ENCODE measurements at regions not wholly inside any gene's neighbourhood (a gene's known extent, or its start where the extent isn't known, plus 50 kb on each side); places are given as distances from the start of the nearest gene placed in this dataset.

DNA sequence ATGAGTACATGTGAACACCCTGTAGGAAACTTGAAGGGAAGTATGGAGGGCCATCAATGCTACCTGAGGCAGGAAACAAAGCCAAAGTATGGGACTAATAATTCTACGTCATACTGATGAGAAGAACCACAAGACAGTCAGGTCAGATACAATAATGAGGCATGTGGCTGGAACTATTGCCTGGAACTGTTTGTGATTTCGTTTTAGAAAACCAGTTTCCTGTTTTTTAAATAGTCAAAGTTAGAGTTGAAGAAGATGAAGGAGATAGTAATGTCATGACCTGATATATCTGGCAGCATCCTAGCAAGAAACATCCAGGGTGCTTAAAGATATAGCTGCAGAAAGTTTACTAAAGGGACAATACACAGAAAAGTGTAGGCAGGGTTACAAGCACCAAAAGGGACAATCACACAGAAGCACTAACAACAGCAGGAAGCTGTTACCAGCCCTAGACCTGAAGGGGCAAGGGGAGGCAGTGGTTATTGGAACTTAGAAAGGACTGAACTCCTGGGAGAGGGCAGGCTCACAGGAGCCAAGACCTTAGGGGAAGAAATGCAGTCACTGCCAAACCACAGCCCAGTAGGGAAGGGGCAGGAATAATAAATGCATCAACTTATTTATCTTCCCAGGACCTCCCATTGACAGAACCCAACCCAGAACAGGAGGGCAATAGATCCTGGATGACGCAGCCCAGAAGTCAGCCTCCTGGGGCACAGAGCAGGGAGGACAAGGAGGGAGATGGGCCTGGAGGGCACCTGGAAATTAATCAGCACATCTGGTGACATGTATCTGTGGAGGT, 302.1 kb upstream of the STT3B start:
- Histone ChIP-seq H3K56ac (ENCODE audit: insufficient read length, low read depth, low read length) (no peak overlapping the region), H2BK15ac (ENCODE audit: low read depth, low read length) (no peak overlapping the region), H2BK12ac (ENCODE audit: insufficient read length, low read depth, low read length) (no peak overlapping the region), H4K5ac (ENCODE audit: insufficient read length, low read depth, low read length) (no peak overlapping the region), H2AFZ (ENCODE audit: low read length) (no peak overlapping the region), H4K20me1 (ENCODE audit: control insufficient read depth, insufficient read depth, insufficient read length) (no peaks in the 10 kb centered on the region), H3K18ac (ENCODE audit: insufficient read length, low read depth, low read length) (no peak overlapping the region), H4K91ac (ENCODE audit: insufficient read length, low read depth, low read length) (no peak overlapping the region), H3K4me1 (ENCODE audit: insufficient read depth, low read length) (no peaks in the 10 kb centered on the region), H3K14ac (ENCODE audit: insufficient read depth, low read length) (no peak overlapping the region), H3K79me1 (ENCODE audit: insufficient read depth, low read depth, low read length, poor library complexity, severe bottlenecking) (no peaks in the 10 kb centered on the region), H3K9me3 (ENCODE audit: control insufficient read depth, low read depth, low read length) (no peaks in the 10 kb centered on the region), H2BK5ac (ENCODE audit: insufficient read length, low read length) (no peak overlapping the region), H3K23me2 (ENCODE audit: insufficient read length, low read depth, low read length, poor library complexity, severe bottlenecking) (no peaks in the 10 kb centered on the region), H3T11ph (ENCODE audit: low read length) (no peak overlapping the region), H2BK120ac (ENCODE audit: low read depth, low read length, poor library complexity, severe bottlenecking) (no peak overlapping the region), H2BK20ac (ENCODE audit: low read depth, low read length, poor library complexity, severe bottlenecking) (no peak overlapping the region), H3K79me2 (ENCODE audit: insufficient read depth, low read length) (no peaks in the 10 kb centered on the region), H3K27ac (ENCODE audit: insufficient read length, low read depth, low read length) (no peak overlapping the region), H3K4me2 (ENCODE audit: insufficient read depth, insufficient read length, low read length) (no peak overlapping the region), H4K8ac (replicated peaks; ENCODE audit: insufficient read length, low read depth, low read length) (no peak overlapping the region), H3K4ac (ENCODE audit: low read depth, low read length) (no peak overlapping the region), H3K27me3 (ENCODE audit: insufficient read depth, low read length) (no peaks in the 10 kb centered on the region), H3K9ac (ENCODE audit: extremely low read depth, insufficient read length, low read length) (no peak overlapping the region), H2AK5ac (ENCODE audit: insufficient read length, low read length) (no peak overlapping the region), H3K23ac (ENCODE audit: insufficient read length, low read depth, low read length) (no peak overlapping the region)
- DNase-seq, result no peak
- H3K4me1 Mint-ChIP-seq, result peaks cover 4% of the 10 kb centered on the region in 2 experiments
- H3K27me3 Mint-ChIP-seq (ENCODE audit: low read depth), result peaks cover 1% of the 10 kb centered on the region; the same call in 1 of the 2 replicates
- no peak overlapping the region for H3K4me3 Mint-ChIP-seq
- H3K36me3 Mint-ChIP-seq (ENCODE audit: insufficient read depth in 1 of 3, low read depth in 3 of 3), result no peaks in the 10 kb centered on the region
- WGBS (ENCODE audit: extremely low coverage, insufficient read length, low lambda C conversion rate), result no CpG with 5 or more reads among the region's 3 CpGs
- TF ChIP-seq, protein P1, sequence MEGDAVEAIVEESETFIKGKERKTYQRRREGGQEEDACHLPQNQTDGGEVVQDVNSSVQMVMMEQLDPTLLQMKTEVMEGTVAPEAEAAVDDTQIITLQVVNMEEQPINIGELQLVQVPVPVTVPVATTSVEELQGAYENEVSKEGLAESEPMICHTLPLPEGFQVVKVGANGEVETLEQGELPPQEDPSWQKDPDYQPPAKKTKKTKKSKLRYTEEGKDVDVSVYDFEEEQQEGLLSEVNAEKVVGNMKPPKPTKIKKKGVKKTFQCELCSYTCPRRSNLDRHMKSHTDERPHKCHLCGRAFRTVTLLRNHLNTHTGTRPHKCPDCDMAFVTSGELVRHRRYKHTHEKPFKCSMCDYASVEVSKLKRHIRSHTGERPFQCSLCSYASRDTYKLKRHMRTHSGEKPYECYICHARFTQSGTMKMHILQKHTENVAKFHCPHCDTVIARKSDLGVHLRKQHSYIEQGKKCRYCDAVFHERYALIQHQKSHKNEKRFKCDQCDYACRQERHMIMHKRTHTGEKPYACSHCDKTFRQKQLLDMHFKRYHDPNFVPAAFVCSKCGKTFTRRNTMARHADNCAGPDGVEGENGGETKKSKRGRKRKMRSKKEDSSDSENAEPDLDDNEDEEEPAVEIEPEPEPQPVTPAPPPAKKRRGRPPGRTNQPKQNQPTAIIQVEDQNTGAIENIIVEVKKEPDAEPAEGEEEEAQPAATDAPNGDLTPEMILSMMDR (conservative IDR thresholded peaks at IDR 0.05), result no peak
- no peak overlapping the region for H3K27ac Mint-ChIP-seq
- H3K9me3 Mint-ChIP-seq, result no peaks in the 10 kb centered on the region
